NT2/D1 (cell line): ENCODE measurements at regions not wholly inside any gene's neighbourhood (a gene's known extent, or its start where the extent isn't known, plus 50 kb on each side); places are given as distances from the start of the nearest gene placed in this dataset.

ENCODE experiments used
- DNase-seq: peaks from one replicate; pipeline ENCODE4 v3.0.0-alpha.2; 2011; ENCODE audit warnings: low read depth, low spot score
- H3K27me3 ChIP-seq: 2 replicates; pipeline ENCODE4 v1.6.0; 2011; ENCODE audit warnings: mild to moderate bottlenecking; ENCODE audit not compliant: insufficient read length, insufficient read depth
- H3K36me3 ChIP-seq: 2 replicates; pipeline ENCODE4 v1.6.1; 2011; ENCODE audit warnings: mild to moderate bottlenecking, low read length, mixed read lengths; ENCODE audit not compliant: insufficient read depth, insufficient read length
- H3K4me1 ChIP-seq: 2 replicates; pipeline ENCODE4 v1.5.1; 2011; ENCODE audit not compliant: insufficient read depth, insufficient read length
- H3K4me3 ChIP-seq: 2 replicates; pipeline ENCODE4 v1.5.1; 2011; ENCODE audit warnings: low read depth; ENCODE audit not compliant: insufficient read length
- H3K9ac ChIP-seq: 2 replicates; pipeline ENCODE4 v1.6.0; 2011; ENCODE audit warnings: low read depth; ENCODE audit not compliant: insufficient read length
- H3K9me3 ChIP-seq: 2 replicates; pipeline ENCODE4 v1.5.1; 2011; ENCODE audit warnings: mild to moderate bottlenecking, low read length; ENCODE audit not compliant: insufficient read depth
- SUZ12 ChIP-seq: IDR thresholded peaks from 2 replicates; pipeline ENCODE4 v1.6.1; 2011; ENCODE audit not compliant: insufficient read length, insufficient read depth; ENCODE audit errors: extremely low read depth
- YY1 ChIP-seq: IDR thresholded peaks from 2 replicates; pipeline ENCODE4 v1.6.1; 2011; ENCODE audit not compliant: insufficient read length, insufficient read depth
- ZNF274 ChIP-seq: IDR thresholded peaks from 2 replicates; pipeline ENCODE4 v1.6.1; 2011; ENCODE audit warnings: mild to moderate bottlenecking, low read depth, low read length

DNA sequence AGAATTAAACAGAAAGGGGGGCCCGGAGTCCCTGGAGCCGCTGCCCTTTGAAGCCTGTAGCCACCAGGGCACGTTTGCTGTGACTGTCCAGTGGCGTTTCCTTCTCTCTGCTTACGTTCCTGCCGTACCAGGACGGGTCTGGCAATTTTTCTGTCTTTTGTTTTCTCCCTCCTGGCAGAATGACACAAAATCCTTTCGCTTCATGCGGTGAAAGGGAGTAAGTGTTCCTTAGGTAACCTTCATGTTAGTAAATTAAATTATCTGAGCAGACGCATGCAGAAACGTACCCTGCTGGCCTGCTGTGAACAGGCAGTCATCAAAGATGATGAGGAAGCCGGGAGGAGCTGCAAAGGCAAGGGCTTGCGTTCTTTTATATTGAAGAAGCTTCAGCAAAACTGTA is 299.3 kb upstream of the ARGLU1 start:
- Histone ChIP-seq H3K4me3 (no peak overlapping the region), H3K9me3 (no peaks in the 10 kb centered on the region), H3K4me1 (peaks cover 2% of the 10 kb centered on the region), H3K27me3 (no peaks in the 10 kb centered on the region), H3K9ac (no peak overlapping the region), H3K36me3 (no peaks in the 10 kb centered on the region)
- no peak for DNase-seq
- TF ChIP-seq SUZ12 (no peak), YY1 (no peak), ZNF274 (no peak)

GRCh38 chr13:106865716-106866440 is 297.9 kb upstream of the ARGLU1 start:
- TF ChIP-seq ZNF274 (no peak), YY1 (no peak), SUZ12 (no peak)
- no peak for DNase-seq
- H3K4me3 ChIP-seq: no peak overlapping the region
- no peak overlapping the region for H3K9ac ChIP-seq
- H3K36me3 ChIP-seq: no peaks in the 10 kb centered on the region
- no peaks in the 10 kb centered on the region for H3K9me3 ChIP-seq
- peaks cover 2% of the 10 kb centered on the region for H3K4me1 ChIP-seq
- H3K27me3 ChIP-seq: no peaks in the 10 kb centered on the region

DNA sequence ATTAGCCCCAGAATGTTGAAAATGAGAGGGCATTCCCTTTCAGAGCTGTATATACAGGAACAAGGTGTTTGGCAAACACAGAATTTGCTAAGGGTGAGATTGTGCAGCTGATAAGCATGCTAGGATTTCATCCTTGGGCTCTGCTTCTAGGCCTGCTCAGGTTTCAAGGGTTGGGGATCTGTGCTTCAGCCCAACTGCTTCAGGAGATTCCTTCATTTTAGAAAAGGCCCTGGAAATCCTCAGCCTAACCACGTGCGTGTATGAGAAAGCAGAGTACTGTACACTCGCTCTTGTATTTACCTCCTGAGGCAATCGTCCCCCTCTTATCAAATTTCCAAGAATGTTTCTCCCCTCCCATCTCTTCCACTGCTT is 291.6 kb upstream of the ARGLU1 start:
- H3K4me3 ChIP-seq: no peak overlapping the region
- H3K4me1 ChIP-seq: no peaks in the 10 kb centered on the region
- DNase-seq: no peak
- H3K9ac ChIP-seq: peak overlapping the region; percentile 33
- H3K9me3 ChIP-seq: no peaks in the 10 kb centered on the region
- no peaks in the 10 kb centered on the region for H3K27me3 ChIP-seq
- TF ChIP-seq ZNF274 (no peak), YY1 (no peak), SUZ12 (no peak)
- H3K36me3 ChIP-seq: no peaks in the 10 kb centered on the region

GRCh38 chr13:106858903-106859532 is 291.1 kb upstream of the ARGLU1 start:
- no peaks in the 10 kb centered on the region for H3K4me1 ChIP-seq
- H3K27me3 ChIP-seq: no peaks in the 10 kb centered on the region
- no peak overlapping the region for H3K4me3 ChIP-seq
- TF ChIP-seq SUZ12 (no peak), ZNF274 (no peak), YY1 (no peak)
- DNase-seq: peak; percentile 58
- H3K9me3 ChIP-seq: no peaks in the 10 kb centered on the region
- no peaks in the 10 kb centered on the region for H3K36me3 ChIP-seq
- H3K9ac ChIP-seq: no peak overlapping the region

GRCh38 chr13:106852436-106852835 is 284.5 kb upstream of the ARGLU1 start:
- DNase-seq: no peak
- Histone ChIP-seq H3K9ac (no peak overlapping the region), H3K4me3 (no peak overlapping the region), H3K27me3 (no peaks in the 10 kb centered on the region), H3K4me1 (no peaks in the 10 kb centered on the region), H3K9me3 (no peaks in the 10 kb centered on the region), H3K36me3 (no peaks in the 10 kb centered on the region)
- no peak for TF ChIP-seq YY1
- TF ChIP-seq SUZ12: no peak
- TF ChIP-seq ZNF274: no peak

GRCh38 chr13:106850973-106851650 is 283.2 kb upstream of the ARGLU1 start:
- no peaks in the 10 kb centered on the region for H3K4me1 ChIP-seq
- no peak overlapping the region for H3K4me3 ChIP-seq
- H3K9ac ChIP-seq: no peak overlapping the region
- no peaks in the 10 kb centered on the region for H3K27me3 ChIP-seq
- DNase-seq: no peak
- H3K9me3 ChIP-seq: no peaks in the 10 kb centered on the region
- no peaks in the 10 kb centered on the region for H3K36me3 ChIP-seq
- TF ChIP-seq ZNF274: no peak
- no peak for TF ChIP-seq YY1
- no peak for TF ChIP-seq SUZ12
